GM12864 (cell line): ENCODE measurements at regions not wholly inside any gene's neighbourhood (a gene's known extent, or its start where the extent isn't known, plus 50 kb on each side); places are given as distances from the start of the nearest gene placed in this dataset.

ENCODE experiments used
- DNase-seq: peaks from one replicate; pipeline ENCODE4 v3.0.0-alpha.2; 2011; ENCODE audit warnings: low read depth
- H3K4me3 ChIP-seq: 2 replicates; pipeline ENCODE4 v1.5.1; 2011; ENCODE audit warnings: mild to moderate bottlenecking, low read depth, low read length, control low read depth
- CTCF ChIP-seq: IDR thresholded peaks from 2 replicates; pipeline ENCODE4 v1.5.1; 2011; ENCODE audit warnings: low read depth, mild to moderate bottlenecking, moderate library complexity, low read length, control low read depth, inconsistent platforms; ENCODE audit errors: missing control alignments

- no peak for TF ChIP-seq CTCF
- no peak overlapping the region for H3K4me3 ChIP-seq
- DNase-seq, result no peak
These were observed 73.5 kb downstream of the PPP1R2C start for GRCh38 chrX:42704454-42704853.

- DNase-seq, result no peak
- no peak overlapping the region for H3K4me3 ChIP-seq
- no peak for TF ChIP-seq CTCF
These were observed 80.4 kb downstream of the PPP1R2C start for GRCh38 chrX:42697544-42697943.

- no peak for DNase-seq
- H3K4me3 ChIP-seq, result no peak overlapping the region
- no peak for TF ChIP-seq CTCF
These were observed 81.3 kb downstream of the PPP1R2C start for GRCh38 chrX:42696536-42697124.

GRCh38 chrX:42695800-42696358, 82.1 kb downstream of the PPP1R2C start:
- no peak for DNase-seq
- TF ChIP-seq CTCF, result no peak

GRCh38 chrX:42694260-42694815, 83.6 kb downstream of the PPP1R2C start:
- TF ChIP-seq CTCF, result no peak
- DNase-seq, result no peak

More at GRCh38 chrX:42695800-42696358, 82.1 kb downstream of the PPP1R2C start:
- no peak overlapping the region for H3K4me3 ChIP-seq

GRCh38 chrX:42691196-42691595, 86.8 kb downstream of the PPP1R2C start:
- H3K4me3 ChIP-seq, result no peak overlapping the region
- no peak for TF ChIP-seq CTCF
- no peak for DNase-seq

More at GRCh38 chrX:42694260-42694815, 83.6 kb downstream of the PPP1R2C start:
- no peak overlapping the region for H3K4me3 ChIP-seq

GRCh38 chrX:42686706-42687105, 91.3 kb downstream of the PPP1R2C start:
- TF ChIP-seq CTCF, result no peak
- no peak overlapping the region for H3K4me3 ChIP-seq
- no peak for DNase-seq
